GM19035 (cell line): ENCODE measurements at regions not wholly inside any gene's neighbourhood (a gene's known extent, or its start where the extent isn't known, plus 50 kb on each side); places are given as distances from the start of the nearest gene placed in this dataset.
"Not testable (repeated sequence)": the region's sequence is repeated elsewhere in the genome, so short reads cannot be mapped to it uniquely, and the experiment has no call there.

Experiments
- ATAC-seq: cut with Tn5 transposase; IDR thresholded peaks from one replicate; pipeline ENCODE4 v1.9.1; 2021; ENCODE audit not compliant: unreplicated experiment

DNA sequence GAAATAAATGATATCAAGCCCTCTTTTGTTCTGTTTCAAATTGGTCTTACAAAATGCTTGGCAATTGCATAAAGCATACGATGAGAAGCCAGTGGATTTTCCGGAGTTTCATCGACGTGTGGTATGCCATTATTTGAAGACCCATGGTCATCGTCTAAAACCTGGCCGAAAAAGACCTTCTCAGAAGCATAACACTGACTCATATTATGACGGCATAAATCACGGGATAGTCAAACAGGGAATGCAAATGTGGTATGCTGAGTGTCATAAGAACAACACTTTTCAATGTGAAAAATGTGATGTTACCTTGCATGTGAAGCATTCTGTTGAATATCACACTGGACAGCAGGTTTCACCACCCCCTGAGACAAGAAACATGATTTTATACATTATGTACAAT lies 695.2 kb downstream of the GRXCR1 start:
- ATAC-seq = no peak

GRCh38 chr4:43607400-43607799 lies 714.9 kb downstream of the GRXCR1 start:
- ATAC-seq = peak; percentile 13

- peak; percentile 55 for ATAC-seq
These were observed 715.4 kb downstream of the GRXCR1 start for GRCh38 chr4:43607827-43608461.

- ATAC-seq = no peak
These were observed 726.7 kb downstream of the GRXCR1 start for GRCh38 chr4:43619219-43619618.

DNA sequence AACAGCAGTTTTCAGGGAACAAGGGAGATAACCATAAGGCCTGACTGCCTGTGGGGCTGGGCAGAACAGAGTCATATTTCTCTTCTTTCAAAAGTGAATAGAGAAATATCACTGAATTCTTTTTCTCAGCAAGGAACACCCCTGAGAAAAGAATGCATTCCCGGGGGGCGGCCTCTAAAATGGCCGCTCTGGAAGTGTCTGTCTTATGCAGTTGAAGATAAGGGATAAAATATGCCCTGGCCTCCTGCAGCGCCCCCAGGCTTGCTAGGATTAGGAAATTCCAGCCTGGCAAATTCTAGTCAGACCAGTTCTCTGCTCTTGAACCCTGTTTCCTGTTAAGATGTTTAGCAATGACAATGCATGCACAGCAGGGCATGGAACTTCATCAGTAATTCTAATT lies 745.4 kb downstream of the GRXCR1 start:
- not testable (repeated sequence) for ATAC-seq

GRCh38 chr4:43651991-43652390 lies 759.5 kb downstream of the GRXCR1 start:
- ATAC-seq = no peak

- ATAC-seq = not testable (repeated sequence)
These were observed 767.0 kb downstream of the GRXCR1 start for GRCh38 chr4:43659547-43659946.

- not testable (repeated sequence) for ATAC-seq
These were observed 776.2 kb downstream of the KCTD8 start for GRCh38 chr4:43672265-43672885.

DNA sequence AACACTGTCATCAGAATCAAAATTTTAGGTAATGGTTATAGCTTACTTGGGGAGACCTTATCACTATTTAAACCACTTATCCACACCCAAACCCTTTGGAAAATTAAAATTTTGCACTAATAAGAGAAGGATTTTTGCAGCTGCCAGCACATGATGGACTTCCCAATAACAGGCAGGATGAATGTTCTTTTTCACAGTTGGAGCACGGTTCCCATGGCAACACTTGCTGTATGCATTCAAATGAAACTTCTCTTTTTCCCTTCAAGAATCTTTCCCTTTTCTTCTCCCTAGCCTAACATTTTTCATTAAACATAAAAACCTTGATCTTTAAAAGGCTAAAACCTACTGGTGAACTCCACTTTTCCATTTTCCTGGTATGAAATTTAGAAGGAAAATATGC lies 768.2 kb downstream of the KCTD8 start:
- ATAC-seq = no peak

DNA sequence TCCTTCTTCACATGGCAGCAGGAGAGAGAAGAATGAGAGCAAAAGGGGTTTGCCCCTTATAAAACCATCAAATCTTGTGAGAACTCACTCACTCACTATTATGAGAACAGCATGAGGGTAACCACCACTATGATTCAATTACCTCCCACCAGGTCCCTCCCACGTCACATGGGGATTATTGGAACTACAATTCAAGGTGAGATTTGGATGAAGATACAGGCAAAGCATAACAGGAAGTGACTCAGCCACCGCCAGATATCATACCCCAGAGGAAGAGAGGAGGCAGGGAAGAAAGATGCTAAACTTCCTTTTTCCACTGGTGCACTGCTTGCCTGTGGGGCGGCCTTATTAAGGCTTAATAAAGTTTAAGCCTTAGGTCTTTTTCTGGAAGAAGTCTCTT lies 766.1 kb downstream of the KCTD8 start:
- ATAC-seq = no peak

DNA sequence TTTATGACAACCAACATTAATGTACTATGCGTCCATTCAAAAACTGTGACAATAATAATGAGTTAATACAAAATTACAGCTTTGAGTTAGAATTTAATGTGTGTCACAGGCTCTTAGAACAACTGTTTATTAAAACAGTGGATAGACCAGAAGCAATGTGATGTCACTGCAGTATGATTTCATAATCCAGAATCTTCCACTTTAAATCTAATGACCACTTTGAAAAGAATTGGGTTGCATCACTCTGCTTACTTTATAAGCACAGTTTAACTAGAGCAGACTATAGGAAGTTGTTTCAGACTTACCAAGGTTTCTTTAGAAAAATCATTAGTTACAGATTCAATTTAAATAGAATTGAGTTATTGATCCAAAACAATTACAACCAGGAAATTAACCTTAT lies 758.5 kb downstream of the KCTD8 start:
- ATAC-seq = no peak

- no peak for ATAC-seq
These were observed 754.7 kb downstream of the KCTD8 start for GRCh38 chr4:43693876-43694275.

DNA sequence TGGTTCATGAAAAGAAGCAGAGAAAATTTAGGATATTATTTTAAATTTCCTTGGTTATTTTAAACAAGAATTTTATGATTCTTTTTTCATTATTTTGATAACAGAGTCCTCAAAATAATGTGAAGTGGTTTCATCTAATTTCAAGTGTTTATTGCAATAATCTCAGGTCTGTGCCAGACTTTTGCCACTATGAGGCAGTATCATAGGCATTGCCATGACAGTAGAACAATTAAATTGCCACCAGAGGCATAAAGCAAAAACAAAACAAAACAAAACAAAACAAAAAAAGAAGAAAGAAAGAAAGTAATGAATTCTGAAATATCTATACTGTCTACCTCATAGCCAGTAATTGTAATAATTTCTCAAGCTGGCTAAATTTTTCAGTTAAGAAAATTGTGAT lies 739.2 kb downstream of the KCTD8 start:
- ATAC-seq = no peak

GRCh38 chr4:43716721-43717395 lies 731.8 kb downstream of the KCTD8 start:
- no peak for ATAC-seq

GRCh38 chr4:43718369-43718768 lies 730.2 kb downstream of the KCTD8 start:
- no peak for ATAC-seq

- no peak for ATAC-seq
These were observed 715.7 kb downstream of the KCTD8 start for GRCh38 chr4:43732829-43733426.

DNA sequence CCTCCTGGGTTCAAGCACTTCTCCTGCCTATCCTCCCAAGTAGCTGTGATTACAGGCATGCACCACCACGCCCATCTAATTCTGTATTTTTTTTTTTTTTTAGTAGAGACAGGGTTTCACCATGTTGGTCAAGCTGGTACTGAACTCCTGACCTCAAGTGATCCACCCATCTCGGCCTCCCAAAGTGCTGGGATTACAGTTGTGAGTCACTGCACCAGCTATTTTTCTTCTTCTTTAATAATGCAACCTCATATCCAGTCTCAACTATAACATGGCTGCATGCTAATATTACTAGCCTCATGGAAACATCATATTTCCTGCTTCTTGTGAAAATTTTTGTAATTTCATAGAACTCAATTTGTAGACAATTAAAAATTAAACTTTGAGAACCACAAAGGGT lies 706.5 kb downstream of the KCTD8 start:
- no peak for ATAC-seq

DNA sequence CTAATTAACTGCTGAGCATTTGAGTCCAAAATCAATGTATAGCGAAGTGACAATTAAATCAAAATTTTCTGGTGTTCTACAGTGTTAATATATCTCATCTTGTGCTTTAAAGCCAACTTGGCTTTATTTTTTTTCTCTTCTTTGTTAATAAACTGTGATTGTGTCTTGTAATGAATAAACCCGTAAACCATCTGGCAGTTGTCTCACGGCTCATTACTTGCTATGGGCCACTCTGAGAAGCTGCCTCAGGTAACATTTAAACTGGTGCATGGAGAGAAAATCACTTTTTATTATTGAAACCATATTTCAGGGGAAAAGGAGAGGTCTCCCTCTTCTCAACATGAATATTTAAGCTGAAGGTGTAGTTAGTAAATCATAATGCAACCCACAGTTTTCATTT lies 694.0 kb downstream of the KCTD8 start:
- ATAC-seq = no peak

- no peak for ATAC-seq
These were observed 691.5 kb downstream of the KCTD8 start for GRCh38 chr4:43757147-43757546.

- ATAC-seq = no peak
These were observed 689.8 kb downstream of the KCTD8 start for GRCh38 chr4:43758836-43759235.

- peak; percentile 46 for ATAC-seq
These were observed 685.5 kb downstream of the KCTD8 start for GRCh38 chr4:43763029-43763610.

DNA sequence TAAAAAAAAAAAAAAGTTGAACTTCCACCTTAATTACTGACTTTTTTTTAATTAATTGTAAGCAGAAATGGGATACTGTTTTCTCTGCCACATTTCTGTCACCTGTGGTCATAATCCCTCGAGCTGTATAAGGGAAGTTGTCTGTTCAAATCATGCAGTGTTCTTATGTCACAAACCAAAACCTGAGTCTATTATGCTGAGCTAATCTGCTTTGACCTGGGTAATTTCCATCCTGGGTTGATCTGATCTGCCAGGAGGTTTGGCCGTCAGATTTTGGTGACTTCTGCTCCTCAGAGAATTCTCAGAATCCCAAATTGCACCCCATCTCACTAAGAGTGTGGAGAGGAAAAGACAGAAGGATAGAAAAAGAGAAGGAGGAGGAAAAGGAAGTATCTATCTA lies 683.1 kb downstream of the KCTD8 start:
- no peak for ATAC-seq
